T-cell (primary cell): ENCODE measurements at regions not wholly inside any gene's neighbourhood (a gene's known extent, or its start where the extent isn't known, plus 50 kb on each side); places are given as distances from the start of the nearest gene placed in this dataset.

Experiments
- ATAC-seq, 4 experiments: fragments of 200-7000 bp in 3 of 4; fragments of 150-1000 bp in 1 of 4; cut with Tn5 transposase; replicated peaks in 1 of 4; 1 replicate in 3 of 4; 2 replicates in 1 of 4; pipeline ENCODE4 v1.10.0; 2021; ENCODE audit warnings: moderate library complexity in 3 of 4, mild to moderate bottlenecking in 2 of 4, moderate number of reproducible peaks in 1 of 4
- CTCF ChIA-PET, 2 donors: fragments of 300-600 bp; sonication (Branson Sonifier 250); formaldehyde crosslinking; loops; one replicate each; lab custom pipeline; 2022; ENCODE audit warnings: antibody characterized with exemption in 2 of 2; lab: Charles Lee
- POLR2A ChIA-PET, 2 donors: fragments of 300-600 bp; sonication (Branson Sonifier 250); formaldehyde crosslinking; loops; one replicate each; lab custom pipeline; 2022; ENCODE audit warnings: antibody characterized with exemption in 2 of 2; lab: Charles Lee
- DNase-seq, 35 experiments: peaks; one replicate each; pipeline versions ENCODE4 v3.0.0 to v3.0.0-alpha.2; 2013 to 2023
- H3K27ac ChIP-seq: one replicate; pipeline ENCODE4 v1.5.1; 2013; ENCODE audit warnings: low read length
- H3K27me3 ChIP-seq, 2 experiments: replicated peaks in 1 of 2; 1 replicate in 1 of 2; 2 replicates in 1 of 2; pipeline versions ENCODE4 v1.6.1 to v1.7.0; 2013; ENCODE audit warnings: low read length in 1 of 2, mixed read lengths in 1 of 2; ENCODE audit not compliant: control insufficient read depth in 2 of 2, insufficient read depth in 2 of 2; ENCODE audit errors: extremely low read depth in 1 of 2
- H3K36me3 ChIP-seq, 2 donors: 1 replicate in 1 of 2; 2 replicates in 1 of 2; pipeline versions ENCODE4 v1.6.1 to v1.7.0; 2013; ENCODE audit warnings: low read length in 1 of 2; ENCODE audit not compliant: control insufficient read depth in 2 of 2, insufficient read depth in 1 of 2; ENCODE audit errors: extremely low read depth in 1 of 2
- H3K4me1 ChIP-seq, 2 experiments: 1 replicate in 1 of 2; 2 replicates in 1 of 2; pipeline versions ENCODE4 v1.6.1 to v1.7.0; 2013; ENCODE audit warnings: low read length in 2 of 2, mixed read lengths in 1 of 2; ENCODE audit not compliant: insufficient read depth in 2 of 2, control insufficient read depth in 1 of 2; ENCODE audit errors: extremely low read depth in 1 of 2
- H3K4me3 ChIP-seq, 2 donors: 1 replicate in 1 of 2; 2 replicates in 1 of 2; pipeline versions ENCODE4 v1.5.1 to v1.7.0; 2013; ENCODE audit warnings: mild to moderate bottlenecking in 2 of 2, low read length in 1 of 2, moderate library complexity in 1 of 2; ENCODE audit not compliant: control insufficient read depth in 1 of 2; ENCODE audit errors: extremely low read depth in 1 of 2
- H3K9me3 ChIP-seq: 2 replicates; pipeline ENCODE4 v1.7.0; 2013
- H3K27ac Mint-ChIP-seq, 2 donors: one replicate each; pipeline ENCODE4 v1.8.0; 2020 to 2021; ENCODE audit warnings: mild to moderate bottlenecking in 2 of 2, mixed read lengths in 2 of 2
- H3K27me3 Mint-ChIP-seq, 2 donors: one replicate each; pipeline ENCODE4 v1.8.0; 2021 to 2022; ENCODE audit warnings: mixed read lengths in 2 of 2
- H3K36me3 Mint-ChIP-seq: one replicate; pipeline ENCODE4 v1.8.0; 2021; ENCODE audit warnings: mixed read lengths
- H3K4me1 Mint-ChIP-seq, 3 donors: one replicate each; pipeline ENCODE4 v1.8.0; 2020 to 2022; ENCODE audit warnings: mixed read lengths in 3 of 3, mild to moderate bottlenecking in 1 of 3
- H3K4me3 Mint-ChIP-seq, 3 donors: one replicate each; pipeline ENCODE4 v1.8.0; 2020 to 2022; ENCODE audit warnings: mild to moderate bottlenecking in 3 of 3, mixed read lengths in 3 of 3, moderate library complexity in 3 of 3
- H3K9me3 Mint-ChIP-seq, 3 donors: one replicate each; pipeline ENCODE4 v1.8.0; 2020 to 2022; ENCODE audit warnings: mixed read lengths in 3 of 3
- WGBS: methylation state at CpG from one replicate; pipeline ENCODE4 v1.1.5; 2013; ENCODE audit warnings: missing lambda C conversion rate; ENCODE audit not compliant: insufficient coverage; 5-methylcytosine and 5-hydroxymethylcytosine counted together

DNA sequence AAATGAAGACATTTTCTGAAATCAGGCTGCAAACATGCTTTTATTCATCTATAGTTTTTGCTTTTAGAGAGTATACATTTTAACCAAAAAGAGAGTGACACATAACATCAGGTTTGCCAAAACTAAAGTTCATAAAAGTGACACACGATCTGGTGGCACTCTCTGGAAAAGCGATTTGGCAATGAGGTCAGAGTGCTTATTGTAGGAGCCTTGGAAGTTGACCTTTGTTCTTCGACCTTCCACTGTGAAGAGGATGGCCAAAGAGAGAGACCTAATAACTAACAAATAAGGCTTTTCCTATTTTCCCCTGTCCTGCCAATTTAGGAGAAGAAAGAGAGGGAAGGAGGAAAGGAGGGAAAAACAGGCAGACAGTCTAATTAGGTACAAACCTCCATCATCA is 230.1 kb downstream of the SIM1 start:
- Histone ChIP-seq H3K4me1 (no peaks in the 10 kb centered on the region), H3K36me3 (no peaks in the 10 kb centered on the region), H3K27ac (no peak overlapping the region), H3K9me3 (no peaks in the 10 kb centered on the region), H3K4me3 (no peak overlapping the region), H3K27me3 (peaks cover 0 to 2% of the 10 kb centered on the region in 2 experiments)
- ATAC-seq: no peak
- H3K9me3 Mint-ChIP-seq: no peaks in the 10 kb centered on the region
- CTCF ChIA-PET: no interaction called here
- POLR2A ChIA-PET: no interaction called here
- H3K4me3 Mint-ChIP-seq: no peak overlapping the region
- H3K27ac Mint-ChIP-seq: no peak overlapping the region
- no peak for DNase-seq
- H3K27me3 Mint-ChIP-seq: peaks cover 3 to 15% of the 10 kb centered on the region in 2 donors
- H3K4me1 Mint-ChIP-seq: peaks cover 0 to 6% (median 2%) of the 10 kb centered on the region in 3 donors
- H3K36me3 Mint-ChIP-seq: no peaks in the 10 kb centered on the region
- no CpG with 5 or more reads among the region's 3 CpGs for WGBS

DNA sequence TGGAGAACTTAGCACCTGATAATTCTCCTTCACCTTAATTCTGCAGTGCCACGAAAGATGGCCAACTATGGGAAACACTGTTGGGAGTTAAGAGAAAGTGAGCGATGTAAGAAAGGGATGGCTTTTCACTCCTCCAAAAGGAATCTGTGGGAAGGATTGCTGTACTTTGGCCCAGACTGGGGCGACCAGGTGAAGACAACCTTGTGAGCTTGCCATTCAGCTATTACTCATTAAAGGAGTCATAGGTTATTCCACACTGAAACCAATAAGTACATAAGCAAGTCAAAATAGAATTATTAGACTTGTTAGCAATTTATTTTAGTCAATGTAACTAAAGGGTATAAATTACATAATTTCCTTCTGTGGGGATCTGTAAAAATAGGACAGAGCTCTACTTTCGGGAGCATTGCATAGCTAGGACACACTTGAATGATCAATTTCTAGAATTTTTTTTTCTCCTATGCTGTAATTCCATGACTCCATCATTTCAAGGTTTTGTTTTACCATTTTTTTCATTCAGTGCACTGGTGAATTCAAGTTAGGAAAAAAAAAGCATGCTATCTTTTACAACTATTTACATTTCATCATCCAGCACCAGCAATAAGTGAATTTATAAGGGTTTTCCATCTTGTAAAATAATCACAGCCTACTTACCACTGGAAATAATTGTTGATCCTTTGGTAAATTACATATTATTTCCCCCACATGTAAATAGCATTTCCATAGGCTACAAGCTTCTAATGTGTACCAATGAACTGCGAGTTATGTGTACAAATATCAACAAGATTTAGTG is 231.7 kb downstream of the SIM1 start:
- CTCF ChIA-PET: no interaction called here
- POLR2A ChIA-PET: no interaction called here
- Mint-ChIP-seq H3K27ac (no peak overlapping the region), H3K36me3 (no peaks in the 10 kb centered on the region), H3K4me1 (peaks cover 5 to 19% (median 12%) of the 10 kb centered on the region in 3 donors), H3K9me3 (no peaks in the 10 kb centered on the region), H3K27me3 (peaks cover 9 to 22% of the 10 kb centered on the region in 2 donors), H3K4me3 (no peak overlapping the region)
- ATAC-seq: no peak
- Histone ChIP-seq H3K4me1 (no peaks in the 10 kb centered on the region), H3K27ac (no peak overlapping the region), H3K27me3 (peaks cover 0 to 3% of the 10 kb centered on the region in 2 experiments), H3K4me3 (no peak overlapping the region), H3K36me3 (no peaks in the 10 kb centered on the region), H3K9me3 (no peaks in the 10 kb centered on the region)
- no peak for DNase-seq
- WGBS: no CpG with 5 or more reads among the region's 5 CpGs

DNA sequence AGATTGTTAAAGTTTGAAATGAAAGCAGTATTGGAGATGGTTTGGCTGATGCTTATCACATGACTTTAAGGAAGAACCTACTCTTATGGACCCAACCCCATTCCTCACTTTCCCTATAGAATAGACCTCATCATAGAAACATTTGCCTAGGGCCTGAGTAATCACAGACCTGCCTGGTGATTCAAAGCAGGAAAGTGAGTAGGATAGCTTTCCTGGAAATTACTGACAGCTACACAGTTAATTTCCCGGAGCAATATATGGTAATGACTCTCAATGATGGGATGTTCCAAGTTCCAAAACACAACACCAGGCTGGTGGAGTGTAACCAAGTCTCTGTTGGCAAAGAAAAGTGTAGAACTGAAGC is 233.8 kb downstream of the SIM1 start:
- H3K27me3 ChIP-seq: peaks cover 0 to 3% of the 10 kb centered on the region in 2 experiments
- H3K4me1 Mint-ChIP-seq: peaks cover 5 to 22% (median 13%) of the 10 kb centered on the region in 3 donors
- H3K4me3 ChIP-seq: no peak overlapping the region
- H3K36me3 Mint-ChIP-seq: no peaks in the 10 kb centered on the region
- no peaks in the 10 kb centered on the region for H3K9me3 ChIP-seq
- peaks cover 9 to 26% of the 10 kb centered on the region in 2 donors for H3K27me3 Mint-ChIP-seq
- no peak overlapping the region for H3K27ac ChIP-seq
- ATAC-seq (no peak), DNase-seq (no peak)
- H3K27ac Mint-ChIP-seq: no peak overlapping the region
- no peaks in the 10 kb centered on the region for H3K9me3 Mint-ChIP-seq
- H3K4me1 ChIP-seq: no peaks in the 10 kb centered on the region
- no peaks in the 10 kb centered on the region for H3K36me3 ChIP-seq
- H3K4me3 Mint-ChIP-seq: no peak overlapping the region
- WGBS: no CpG with 5 or more reads among the region's 1 CpG
- POLR2A ChIA-PET: no interaction called here
- CTCF ChIA-PET: no interaction called here

DNA sequence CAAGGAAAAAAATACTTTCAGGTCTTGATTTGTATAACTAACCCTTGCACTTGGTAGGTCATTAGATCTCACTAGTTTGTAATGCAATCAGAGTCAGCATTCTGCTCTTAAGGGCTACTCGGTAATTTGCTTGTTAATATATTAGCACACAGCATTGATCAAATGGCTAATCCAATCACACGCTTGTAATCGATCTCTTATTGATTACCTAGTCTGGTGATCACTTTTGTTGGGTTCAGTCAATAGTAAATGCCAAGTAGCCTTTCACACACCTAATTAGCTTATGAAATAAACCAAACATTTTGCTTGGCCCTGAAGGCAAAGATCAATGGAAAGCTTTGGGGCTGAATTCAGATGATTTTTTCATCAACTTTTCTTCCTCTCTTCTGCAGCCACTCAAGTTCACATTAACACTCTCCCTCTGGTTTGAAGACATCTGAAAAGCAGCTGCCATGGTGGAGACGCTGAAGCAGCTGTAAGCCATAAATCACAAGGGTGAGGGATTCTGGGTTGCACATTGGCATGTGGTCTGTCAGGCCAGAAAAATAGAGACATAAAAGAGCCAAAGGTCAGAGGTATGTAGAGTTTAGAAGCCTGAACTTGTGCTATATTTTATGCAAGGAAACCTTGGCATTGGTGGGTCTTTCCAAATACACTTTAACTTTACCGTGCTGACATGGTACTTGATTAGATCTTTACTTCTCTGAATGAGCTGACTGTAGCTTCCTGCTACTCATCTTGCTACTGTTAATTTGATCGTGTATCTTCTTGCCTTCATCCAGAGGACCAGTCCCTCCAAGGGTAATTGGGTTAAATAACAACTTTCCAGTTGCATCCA is 234.4 kb downstream of the SIM1 start:
- CTCF ChIA-PET: no interaction called here
- Histone ChIP-seq H3K27ac (no peak overlapping the region), H3K4me3 (no peak overlapping the region), H3K27me3 (peaks cover 0 to 2% of the 10 kb centered on the region in 2 experiments), H3K4me1 (no peaks in the 10 kb centered on the region), H3K36me3 (no peaks in the 10 kb centered on the region), H3K9me3 (no peaks in the 10 kb centered on the region)
- H3K4me3 Mint-ChIP-seq: no peak overlapping the region
- H3K36me3 Mint-ChIP-seq: no peaks in the 10 kb centered on the region
- peaks cover 9 to 23% of the 10 kb centered on the region in 2 donors for H3K27me3 Mint-ChIP-seq
- H3K27ac Mint-ChIP-seq: no peak overlapping the region
- WGBS: 40% methylated on average over 1 of the region's 6 CpGs
- H3K9me3 Mint-ChIP-seq: no peaks in the 10 kb centered on the region
- ATAC-seq: no peak
- H3K4me1 Mint-ChIP-seq: peaks cover 5 to 22% (median 13%) of the 10 kb centered on the region in 3 donors
- POLR2A ChIA-PET: no interaction called here
- no peak for DNase-seq

DNA sequence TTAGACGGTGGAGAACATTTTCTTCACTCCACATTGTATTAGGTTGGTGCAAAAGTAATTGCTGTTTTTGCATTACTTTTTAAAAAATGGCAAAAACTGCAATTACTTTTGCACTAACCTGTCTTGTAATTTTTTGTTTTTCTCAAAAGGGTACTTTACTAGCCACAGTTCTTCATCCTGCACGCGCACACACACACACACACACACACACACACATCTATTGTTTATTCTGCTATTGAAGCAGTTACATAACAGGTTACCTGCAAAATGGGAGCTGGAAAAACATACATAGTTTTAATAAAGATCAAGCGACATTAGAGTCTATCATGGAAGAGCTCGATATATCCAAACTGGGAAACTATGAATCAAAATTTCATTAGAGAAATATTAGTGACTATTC is 235.2 kb downstream of the SIM1 start:
- no peak overlapping the region for H3K27ac Mint-ChIP-seq
- peak overlapping the region; percentile 11 to 63 (median 42) for H3K4me3 Mint-ChIP-seq
- Histone ChIP-seq H3K4me3 (no peak overlapping the region), H3K4me1 (no peaks in the 10 kb centered on the region), H3K36me3 (no peaks in the 10 kb centered on the region), H3K9me3 (no peaks in the 10 kb centered on the region), H3K27ac (no peak overlapping the region), H3K27me3 (peaks cover 0 to 2% of the 10 kb centered on the region in 2 experiments)
- DNase-seq (no peak), ATAC-seq (no peak)
- H3K4me1 Mint-ChIP-seq: peaks cover 5 to 22% (median 13%) of the 10 kb centered on the region in 3 donors
- H3K36me3 Mint-ChIP-seq: no peaks in the 10 kb centered on the region
- POLR2A ChIA-PET: no interaction called here
- no CpG with 5 or more reads among the region's 5 CpGs for WGBS
- peaks cover 9 to 23% of the 10 kb centered on the region in 2 donors for H3K27me3 Mint-ChIP-seq
- CTCF ChIA-PET: no interaction called here
- no peaks in the 10 kb centered on the region for H3K9me3 Mint-ChIP-seq

DNA sequence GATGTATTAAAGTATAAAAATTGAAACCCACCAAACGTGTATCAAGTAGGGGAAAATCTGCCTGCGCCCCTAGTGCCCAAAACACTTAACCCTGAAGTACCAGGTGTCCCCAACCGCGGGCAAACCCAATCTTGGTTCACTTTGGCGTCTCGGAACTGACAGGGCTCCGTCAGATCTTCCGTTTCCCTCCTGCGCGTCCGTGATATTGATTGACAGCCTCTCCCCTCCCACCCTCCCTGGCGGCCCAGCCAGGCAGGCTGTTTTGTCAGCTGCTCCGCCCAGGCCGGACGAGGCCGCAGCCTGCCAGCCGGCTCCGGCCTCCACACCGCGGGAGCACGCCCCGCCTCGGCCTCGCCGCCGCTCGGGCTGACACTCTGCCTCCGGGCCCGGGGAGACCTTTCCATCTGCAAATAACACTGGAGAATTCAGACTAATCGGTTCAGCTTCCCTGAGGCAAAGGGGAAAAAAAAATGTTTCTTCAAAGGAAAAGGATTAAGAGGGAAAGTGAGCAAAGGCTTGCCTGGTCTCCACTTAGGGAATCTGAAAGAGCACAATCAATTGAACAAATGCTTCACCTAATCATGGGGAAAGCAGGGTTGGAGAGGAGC is 234.9 kb upstream of the MCHR2 start:
- Mint-ChIP-seq H3K4me3 (peak overlapping the region; percentile 60 to 76 (median 63)), H3K27me3 (peaks cover 9 to 23% of the 10 kb centered on the region in 2 donors), H3K9me3 (no peaks in the 10 kb centered on the region), H3K36me3 (no peaks in the 10 kb centered on the region), H3K27ac (no peak overlapping the region), H3K4me1 (peaks cover 5 to 22% (median 13%) of the 10 kb centered on the region in 3 donors)
- DNase-seq (peak in 22 of 35 experiments; percentile 1 to 43 (median 6)), ATAC-seq (peak; percentile 34 to 71 (median 54))
- WGBS: 0% methylated on average over 12 of the region's 30 CpGs
- H3K27me3 ChIP-seq: peaks cover 0 to 2% of the 10 kb centered on the region in 2 experiments
- no peaks in the 10 kb centered on the region for H3K4me1 ChIP-seq
- no peaks in the 10 kb centered on the region for H3K36me3 ChIP-seq
- CTCF ChIA-PET: no interaction called here
- POLR2A ChIA-PET: no interaction called here
- peak overlapping the region; percentile 35 to 54 for H3K4me3 ChIP-seq
- H3K9me3 ChIP-seq: no peaks in the 10 kb centered on the region
- H3K27ac ChIP-seq: no peak overlapping the region
